Tibial artery (tissue), 4 donors: ENCODE measurements at regions not wholly inside any gene's neighbourhood (a gene's known extent, or its start where the extent isn't known, plus 50 kb on each side); places are given as distances from the start of the nearest gene placed in this dataset.
A peak's percentile ranks its signal among the peaks of the same experiment; 100 is the strongest.
"Not testable (repeated sequence)": the region's sequence is repeated elsewhere in the genome, so short reads cannot be mapped to it uniquely, and the experiment has no call there.

ENCODE experiments used
- DNase-seq, 2 donors: peaks; one replicate each; pipeline ENCODE4 v3.0.0-alpha.2; 2019
- H3K27ac ChIP-seq, 2 donors: fragments of 200-600 bp; sonication (generic) in 1 of 2; 1 replicate in 1 of 2; 2 replicates in 1 of 2; pipeline ENCODE4 v1.5.1; 2018 to 2019; ENCODE audit warnings: mild to moderate bottlenecking in 1 of 2
- H3K27me3 ChIP-seq, 2 donors: fragments of 200-600 bp; sonication (generic) in 1 of 2; one replicate each; pipeline versions ENCODE4 v1.5.1 to v1.6.0; 2016 to 2019
- H3K36me3 ChIP-seq, 3 donors: fragments of 200-600 bp; sonication (generic) in 2 of 3; one replicate each; pipeline ENCODE4 v1.5.1; 2016 to 2019; ENCODE audit warnings: mild to moderate bottlenecking in 2 of 3
- H3K4me1 ChIP-seq, 4 donors: fragments of 200-600 bp; sonication (generic) in 2 of 4; 1 replicate in 3 of 4; 2 replicates in 1 of 4; pipeline ENCODE4 v1.5.1; 2016 to 2019
- H3K4me3 ChIP-seq, 2 donors: fragments of 200-600 bp; sonication (generic) in 1 of 2; 1 replicate in 1 of 2; 2 replicates in 1 of 2; pipeline ENCODE4 v1.5.1; 2018 to 2019; ENCODE audit warnings: mild to moderate bottlenecking in 2 of 2
- H3K9me3 ChIP-seq, 3 donors: fragments of 200-600 bp; sonication (generic) in 1 of 3; one replicate each; pipeline ENCODE4 v1.5.1; 2016 to 2019
- CTCF ChIP-seq, 2 experiments: fragments of 200-600 bp in 1 of 2; fragments of 450-650 bp in 1 of 2; IDR thresholded peaks; one replicate each; pipeline ENCODE4 v1.5.1; 2017 to 2019; ENCODE audit warnings: antibody characterized with exemption in 2 of 2, mild to moderate bottlenecking in 1 of 2, moderate library complexity in 1 of 2
- intact Hi-C: fragments of 100-400 bp; cut with DNase I; formaldehyde crosslinking; loops from one replicate; pipeline ENCODE4 v1.15.0; 2023; ENCODE audit warnings: low total_unique reads

- Histone ChIP-seq H3K4me3 (no peak overlapping the region), H3K27ac (no peak overlapping the region), H3K27me3 (no peaks in the 10 kb centered on the region), H3K4me1 (peaks cover 0 to 20% (median 15%) of the 10 kb centered on the region in 4 donors), H3K9me3 (no peaks in the 10 kb centered on the region), H3K36me3 (no peaks in the 10 kb centered on the region)
- intact Hi-C loops: no loop called here
- DNase-seq: no peak
- TF ChIP-seq CTCF (IDR thresholded peaks at IDR 0.05): no peak
Measured at GRCh38 chr2:235430366-235431083, 63.3 kb upstream of the AGAP1 start.

GRCh38 chr2:235432741-235433520 lies 60.9 kb upstream of the AGAP1 start:
- Histone ChIP-seq H3K9me3 (no peaks in the 10 kb centered on the region), H3K27me3 (no peaks in the 10 kb centered on the region), H3K27ac (peak overlapping the region; percentile 67 to 77), H3K4me3 (peak overlapping the region; percentile 29 to 47), H3K36me3 (no peaks in the 10 kb centered on the region), H3K4me1 (peaks cover 0 to 20% (median 15%) of the 10 kb centered on the region in 4 donors)
- no peak for DNase-seq
- no peak for TF ChIP-seq CTCF (IDR thresholded peaks at IDR 0.05)
- intact Hi-C loops: no loop called here

GRCh38 chr2:235433860-235434259 lies 60.0 kb upstream of the AGAP1 start:
- no peaks in the 10 kb centered on the region for H3K27me3 ChIP-seq
- peak; percentile 81 to 83 for DNase-seq
- intact Hi-C loops: no loop called here
- no peaks in the 10 kb centered on the region for H3K9me3 ChIP-seq
- peaks cover 0 to 20% (median 15%) of the 10 kb centered on the region in 4 donors for H3K4me1 ChIP-seq
- peak overlapping the region in 1 of 2 donors; percentile 47 for H3K4me3 ChIP-seq
- H3K27ac ChIP-seq: peak overlapping the region; percentile 67 to 77
- TF ChIP-seq CTCF (IDR thresholded peaks at IDR 0.05): peak in 1 of 2 experiments; percentile 13
- no peaks in the 10 kb centered on the region for H3K36me3 ChIP-seq

- intact Hi-C loops: no loop called here
- Histone ChIP-seq H3K9me3 (no peaks in the 10 kb centered on the region), H3K27ac (no peak overlapping the region), H3K4me1 (no peaks in the 10 kb centered on the region), H3K4me3 (no peak overlapping the region), H3K27me3 (peaks cover 0 to 5% of the 10 kb centered on the region in 2 donors), H3K36me3 (no peaks in the 10 kb centered on the region)
- TF ChIP-seq CTCF (IDR thresholded peaks at IDR 0.05): no peak
- DNase-seq: no peak
Measured at GRCh38 chr2:235439959-235440662, 53.7 kb upstream of the AGAP1 start.

GRCh38 chr2:235443580-235443979 lies 50.3 kb upstream of the AGAP1 start:
- H3K27ac ChIP-seq: not testable (repeated sequence)

More at GRCh38 chr2:235443580-235443979, 50.3 kb upstream of the AGAP1 start:
- H3K36me3 ChIP-seq, H3K9me3 ChIP-seq, H3K4me3 ChIP-seq, H3K4me1 ChIP-seq, H3K27me3 ChIP-seq, intact Hi-C loops, DNase-seq: not testable (repeated sequence)
